A549 (cell line): ENCODE measurements at regions not wholly inside any gene's neighbourhood (a gene's known extent, or its start where the extent isn't known, plus 50 kb on each side); places are given as distances from the start of the nearest gene placed in this dataset.
"Not testable (repeated sequence)": the region's sequence is repeated elsewhere in the genome, so short reads cannot be mapped to it uniquely, and the experiment has no call there.

Source experiments
- ATAC-seq, 2 experiments: fragments of 200-7000 bp in 1 of 2; fragments of >200 bp in 1 of 2; cut with Nextera tagmentation in 1 of 2; cut with Tn5 transposase in 1 of 2; 3 replicates each; pipeline versions ENCODE4 v1.8.0 to v1.9.1; 2018 to 2020; ENCODE audit warnings: mild to moderate bottlenecking in 1 of 2, moderate library complexity in 1 of 2
- CTCF ChIA-PET: fragments of 300-600 bp; sonication (Branson Sonifier 250); formaldehyde crosslinking; extraction: SDS; loops from one replicate; lab custom pipeline; 2021; ENCODE audit warnings: antibody characterized with exemption, inconsistent platforms; lab: Yijun Ruan, JAX
- POLR2A ChIA-PET: fragments of 350-600 bp; formaldehyde crosslinking; extraction: SDS; loops from one replicate; lab custom pipeline; 2021; ENCODE audit warnings: antibody characterized with exemption, inconsistent platforms; lab: Yijun Ruan, JAX
- DNase-seq, 2 experiments: peaks; one replicate each; pipeline versions ENCODE4 v3.0.0 to v3.0.0-alpha.2; 2011 to 2016; ENCODE audit warnings: low read depth in 1 of 2, low spot score in 1 of 2
- FAIRE-seq: peaks from 2 replicates; lab custom pipeline; 2011; peaks lifted over from hg19 to GRCh38; lab: Jason Lieb, UNC
- H3K27ac ChIP-seq, 2 experiments: fragments of >200 bp; sonication (Bioruptor Twin); formaldehyde crosslinking; 3 replicates each; pipeline ENCODE4 v1.5.1; 2016 to 2017
- H3K4me1 ChIP-seq: fragments of >200 bp; sonication (Bioruptor Twin); formaldehyde crosslinking; 3 replicates; pipeline ENCODE4 v1.6.1; 2016
- H3K4me2 ChIP-seq: fragments of >200 bp; sonication (Bioruptor Twin); formaldehyde crosslinking; 3 replicates; pipeline ENCODE4 v1.6.1; 2016
- H3K4me3 ChIP-seq: fragments of >200 bp; sonication (Bioruptor Twin); formaldehyde crosslinking; 3 replicates; pipeline ENCODE4 v1.5.1; 2016
- H3K9me3 ChIP-seq: fragments of >200 bp; sonication (Bioruptor Twin); formaldehyde crosslinking; 3 replicates; pipeline ENCODE4 v1.6.1; 2016
- MAFK ChIP-seq: fragments of 450-650 bp; IDR thresholded peaks from 2 replicates; pipeline ENCODE4 v1.6.1; 2014; ENCODE audit not compliant: partially characterized antibody
- WGBS: methylation state at CpG from one replicate; pipeline ENCODE4 v1.1.6; 2017; ENCODE audit errors: missing lambda C conversion rate; 5-methylcytosine and 5-hydroxymethylcytosine counted together
- TF ChIP-seq, protein P1 (sequence below): fragments of 250-450 bp; sonication (Bioruptor Pico); IDR thresholded peaks from 2 replicates; pipeline ENCODE4 v1.5.0; 2020; ENCODE audit warnings: low read depth, mild to moderate bottlenecking, moderate library complexity

DNA sequence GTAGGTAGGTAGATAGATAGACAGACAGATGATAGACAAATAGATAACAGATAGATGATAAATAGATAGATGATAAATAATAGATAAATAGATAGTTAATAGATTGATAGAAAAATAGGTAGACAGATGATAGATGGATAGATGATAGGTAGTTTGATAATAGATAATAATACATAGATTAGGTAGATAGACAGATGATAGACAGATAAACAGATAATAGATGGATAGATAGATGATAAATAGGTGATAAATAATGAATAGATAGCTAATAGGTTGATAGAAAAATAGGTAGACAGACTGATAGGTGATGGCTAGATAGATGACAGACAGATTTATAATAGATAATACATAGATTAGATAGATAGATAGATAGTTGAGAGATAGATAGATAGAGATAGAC is 350.5 kb upstream of the DPP6 start:
- DNase-seq (no peak), FAIRE-seq (no peak), ATAC-seq (no peak)
- TF ChIP-seq, protein P1, sequence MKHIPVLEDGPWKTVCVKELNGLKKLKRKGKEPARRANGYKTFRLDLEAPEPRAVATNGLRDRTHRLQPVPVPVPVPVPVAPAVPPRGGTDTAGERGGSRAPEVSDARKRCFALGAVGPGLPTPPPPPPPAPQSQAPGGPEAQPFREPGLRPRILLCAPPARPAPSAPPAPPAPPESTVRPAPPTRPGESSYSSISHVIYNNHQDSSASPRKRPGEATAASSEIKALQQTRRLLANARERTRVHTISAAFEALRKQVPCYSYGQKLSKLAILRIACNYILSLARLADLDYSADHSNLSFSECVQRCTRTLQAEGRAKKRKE (CRISPR knock-in tag), result no peak
- ChIA-PET CTCF (no interaction called here), POLR2A (no interaction called here)
- Histone ChIP-seq H3K9me3 (no peaks in the 10 kb centered on the region), H3K4me3 (no peak overlapping the region), H3K27ac (no peak overlapping the region), H3K4me2 (no peak overlapping the region), H3K4me1 (no peaks in the 10 kb centered on the region)

DNA sequence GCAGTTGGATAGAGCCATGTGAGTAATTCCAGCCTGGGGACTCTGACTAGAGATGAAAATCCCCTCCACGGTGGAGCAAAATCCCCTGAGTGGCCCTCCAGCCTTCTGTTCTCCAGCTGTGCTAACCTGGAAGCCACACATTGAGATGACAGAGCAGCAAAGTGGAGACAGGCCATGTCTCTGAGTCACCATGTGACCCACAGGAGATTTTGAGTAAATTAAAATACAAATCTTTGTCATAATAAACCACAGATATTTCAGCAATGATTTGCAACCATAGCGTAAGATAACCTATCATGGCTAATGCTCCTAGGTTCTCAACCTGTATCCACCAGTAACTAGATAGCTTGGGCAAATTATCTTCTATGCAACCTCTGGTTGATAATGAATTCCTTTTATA is 328.3 kb upstream of the DPP6 start:
- H3K4me3 ChIP-seq, CTCF ChIA-PET, FAIRE-seq, H3K27ac ChIP-seq, ATAC-seq, H3K9me3 ChIP-seq, H3K4me2 ChIP-seq, POLR2A ChIA-PET, DNase-seq, H3K4me1 ChIP-seq: not testable (repeated sequence)
- 0% methylated on average over 1 of the region's 2 CpGs for WGBS

DNA sequence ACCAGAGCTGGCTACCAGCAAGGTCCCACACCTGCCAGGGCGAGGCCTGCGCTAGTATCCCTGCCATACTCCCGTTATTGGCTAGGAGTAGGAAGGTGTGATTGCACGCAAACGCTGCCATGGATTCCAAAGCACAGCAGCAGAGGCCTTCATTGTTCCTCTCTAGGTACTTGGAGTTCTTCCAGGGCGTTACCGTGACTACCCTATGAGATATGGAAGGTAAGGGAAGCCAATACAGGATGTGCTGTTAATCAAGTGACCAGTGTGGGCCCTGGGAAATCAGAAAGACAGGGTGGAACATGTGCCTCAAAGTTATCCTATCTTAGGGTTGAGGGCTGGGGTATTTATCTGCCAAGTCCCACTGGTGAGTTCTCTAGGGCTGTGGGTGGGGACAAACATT is 320.7 kb upstream of the DPP6 start:
- FAIRE-seq, POLR2A ChIA-PET, ATAC-seq: not testable (repeated sequence)

DNA sequence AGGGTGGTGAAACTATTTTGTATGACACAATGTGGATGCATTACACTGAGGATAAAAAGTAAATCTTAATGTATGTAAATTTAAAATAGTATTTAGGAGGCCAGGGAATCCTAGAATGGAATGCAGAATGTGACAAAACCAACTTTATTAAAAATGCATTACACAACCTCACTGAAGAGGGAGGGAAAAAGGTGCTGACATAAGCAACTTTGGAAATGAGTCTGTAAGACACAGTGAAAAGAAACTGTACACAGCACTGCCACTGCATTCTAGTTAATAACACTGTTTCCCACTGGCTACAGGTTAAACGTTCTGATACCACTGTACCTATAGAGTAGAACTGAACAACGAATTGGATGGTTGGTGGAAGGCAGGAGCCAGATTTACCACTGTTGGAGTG is 308.8 kb upstream of the DPP6 start:
- peak; percentile 86 for TF ChIP-seq MAFK
- FAIRE-seq, H3K4me1 ChIP-seq, H3K27ac ChIP-seq, POLR2A ChIA-PET, H3K4me3 ChIP-seq, CTCF ChIA-PET, ATAC-seq, DNase-seq, H3K9me3 ChIP-seq, H3K4me2 ChIP-seq: not testable (repeated sequence)
- WGBS, result 3% methylated on average over 2 of the region's 2 CpGs

More for the DNA sequence above, 320.7 kb upstream of the DPP6 start:
- H3K4me3 ChIP-seq, H3K9me3 ChIP-seq, H3K4me2 ChIP-seq, H3K27ac ChIP-seq, CTCF ChIA-PET, DNase-seq, H3K4me1 ChIP-seq: not testable (repeated sequence)
- 3% methylated on average over 7 of the region's 7 CpGs for WGBS

DNA sequence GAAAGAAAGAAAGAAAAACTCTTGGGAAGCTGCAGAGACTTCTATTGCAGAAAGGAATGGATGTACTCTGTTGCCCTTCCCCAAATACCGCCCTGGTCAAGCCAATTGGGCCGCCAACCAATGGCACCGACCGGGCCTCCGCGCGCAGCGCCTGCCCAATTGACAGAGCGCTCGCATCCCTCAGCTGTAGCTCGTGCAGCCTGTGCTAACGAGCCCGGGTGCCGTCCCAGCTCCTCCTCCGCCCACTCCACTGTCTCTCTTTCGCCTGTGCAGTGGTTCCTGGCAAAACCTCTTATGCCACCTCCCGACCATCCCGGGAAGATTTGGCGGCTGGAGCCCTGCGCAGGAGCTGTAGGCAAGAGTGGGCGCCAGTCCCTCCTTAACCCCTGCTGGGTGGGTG is 304.2 kb upstream of the DPP6 start:
- 43% methylated on average over 15 of the region's 21 CpGs for WGBS
- FAIRE-seq, CTCF ChIA-PET, H3K4me3 ChIP-seq, POLR2A ChIA-PET, H3K4me2 ChIP-seq, DNase-seq, H3K9me3 ChIP-seq, H3K4me1 ChIP-seq, H3K27ac ChIP-seq, ATAC-seq: not testable (repeated sequence)

DNA sequence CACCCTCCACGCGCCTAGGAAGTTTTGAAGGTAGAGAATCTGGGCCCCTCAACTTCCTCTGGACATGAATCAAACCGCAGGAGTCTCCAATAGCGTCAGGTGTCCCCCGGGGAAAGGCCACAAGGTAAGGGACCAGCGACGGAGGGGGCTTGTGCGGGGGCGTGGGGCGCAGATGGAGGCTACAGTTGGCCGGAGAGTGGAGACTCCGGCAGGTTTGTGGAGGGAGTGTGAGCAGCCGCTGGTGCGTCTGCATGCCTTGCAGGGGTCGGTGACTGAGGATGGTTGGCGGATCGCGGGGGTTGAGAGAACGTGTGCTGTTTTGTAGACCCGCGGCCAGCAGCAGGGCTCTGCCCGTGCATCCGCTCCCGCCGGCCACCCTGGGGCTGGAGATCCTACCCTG is 303.3 kb upstream of the DPP6 start:
- H3K4me3 ChIP-seq, H3K27ac ChIP-seq, DNase-seq, H3K4me1 ChIP-seq, POLR2A ChIA-PET, CTCF ChIA-PET, ATAC-seq, H3K4me2 ChIP-seq, FAIRE-seq, H3K9me3 ChIP-seq: not testable (repeated sequence)
- WGBS, result 36% methylated on average over 20 of the region's 25 CpGs

DNA sequence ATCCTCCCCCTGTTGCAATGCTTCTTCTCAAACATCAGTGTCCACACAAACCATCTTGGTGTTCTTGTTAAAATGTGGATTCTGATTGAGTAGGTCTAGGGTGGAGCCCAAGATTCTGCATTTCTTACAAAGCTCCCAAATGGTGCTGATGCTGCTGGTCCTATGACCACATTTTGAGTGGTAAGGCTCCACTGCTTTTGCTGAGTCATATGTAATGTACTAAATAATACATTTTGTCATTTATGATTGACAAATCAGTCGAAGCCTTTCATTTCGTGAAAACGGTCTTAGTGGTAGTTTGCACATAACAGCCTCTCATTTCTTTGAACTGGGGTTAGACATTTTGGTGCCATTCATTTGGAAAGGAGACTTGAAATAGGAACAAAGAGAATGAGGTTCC is 286.3 kb upstream of the DPP6 start:
- H3K9me3 ChIP-seq, DNase-seq, H3K27ac ChIP-seq, CTCF ChIA-PET, H3K4me1 ChIP-seq, ATAC-seq, POLR2A ChIA-PET, H3K4me2 ChIP-seq, H3K4me3 ChIP-seq: not testable (repeated sequence)
- 13% methylated on average over 3 of the region's 3 CpGs for WGBS
- FAIRE-seq, result peak; percentile 72

DNA sequence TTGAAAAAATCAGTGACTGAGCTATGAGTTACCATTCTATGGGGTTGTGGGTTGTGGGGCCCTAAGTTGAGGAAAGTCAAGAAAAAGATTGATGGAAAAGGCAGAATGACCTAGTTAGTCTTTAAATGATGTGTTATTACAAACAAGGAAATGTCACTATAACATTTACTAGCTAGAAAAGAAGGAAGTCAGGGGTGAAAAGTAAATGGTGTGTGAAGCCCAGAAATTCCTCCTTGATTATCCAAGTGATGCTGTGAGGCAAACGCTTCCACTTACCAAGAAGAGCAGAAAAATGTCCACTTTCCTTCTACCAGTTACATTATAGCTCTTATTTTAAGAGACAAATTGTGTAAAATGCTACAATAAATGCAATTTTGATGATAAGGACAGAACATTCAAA is 285.3 kb upstream of the DPP6 start:
- H3K9me3 ChIP-seq, CTCF ChIA-PET, H3K4me2 ChIP-seq, H3K4me1 ChIP-seq, H3K27ac ChIP-seq, DNase-seq, ATAC-seq, POLR2A ChIA-PET, H3K4me3 ChIP-seq: not testable (repeated sequence)
- FAIRE-seq, result peak; percentile 36
- WGBS, result 4% methylated on average over 1 of the region's 1 CpG
